ENCODE measurements at regions not wholly inside any gene's neighbourhood (a gene's known extent, or its start where the extent isn't known, plus 50 kb on each side); places are given as distances from the start of the nearest gene placed in this dataset.
A peak's percentile ranks its signal among the peaks of the same experiment; 100 is the strongest.

DNA sequence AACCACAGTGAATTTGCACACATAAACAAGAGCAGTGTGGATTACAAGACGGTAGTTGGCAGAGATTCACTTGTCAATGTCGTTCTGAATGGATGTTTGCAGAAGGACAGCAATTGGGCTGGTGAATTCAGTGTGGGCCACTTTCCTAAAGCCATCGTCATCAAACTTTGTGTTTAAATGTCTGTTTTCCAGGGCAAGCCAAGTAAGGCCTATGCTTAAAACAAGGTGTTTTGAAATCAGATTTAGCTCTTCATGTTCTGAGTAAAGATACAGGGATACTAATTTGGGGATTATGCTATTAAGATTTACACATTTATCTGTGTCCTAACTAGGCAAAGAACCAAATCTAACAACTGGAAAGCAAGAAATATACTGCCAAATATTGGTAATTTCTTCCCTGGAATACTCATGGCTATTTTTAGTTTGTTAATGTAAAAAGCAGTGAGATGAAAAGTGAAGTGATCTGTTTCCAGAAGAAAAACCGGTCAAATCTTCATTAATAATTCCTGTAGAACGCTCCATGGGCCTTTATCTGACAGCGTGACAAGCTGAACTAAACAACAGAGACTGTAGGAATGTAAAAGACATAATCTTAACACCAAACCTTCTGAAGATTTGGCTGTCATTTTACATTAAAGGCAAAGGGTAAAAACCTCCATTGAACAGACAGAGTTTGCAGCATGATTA lies 175.7 kb downstream of the ICOS start:
- no peak overlapping the region for H3K27ac ChIP-seq

GRCh38 chr2:204114295-204115136 lies 178.0 kb downstream of the ICOS start:
- no peak overlapping the region for H3K4me3 ChIP-seq
- no peak for DNase-seq (ENCODE audit: low spot score)
- TF ChIP-seq, protein P1, sequence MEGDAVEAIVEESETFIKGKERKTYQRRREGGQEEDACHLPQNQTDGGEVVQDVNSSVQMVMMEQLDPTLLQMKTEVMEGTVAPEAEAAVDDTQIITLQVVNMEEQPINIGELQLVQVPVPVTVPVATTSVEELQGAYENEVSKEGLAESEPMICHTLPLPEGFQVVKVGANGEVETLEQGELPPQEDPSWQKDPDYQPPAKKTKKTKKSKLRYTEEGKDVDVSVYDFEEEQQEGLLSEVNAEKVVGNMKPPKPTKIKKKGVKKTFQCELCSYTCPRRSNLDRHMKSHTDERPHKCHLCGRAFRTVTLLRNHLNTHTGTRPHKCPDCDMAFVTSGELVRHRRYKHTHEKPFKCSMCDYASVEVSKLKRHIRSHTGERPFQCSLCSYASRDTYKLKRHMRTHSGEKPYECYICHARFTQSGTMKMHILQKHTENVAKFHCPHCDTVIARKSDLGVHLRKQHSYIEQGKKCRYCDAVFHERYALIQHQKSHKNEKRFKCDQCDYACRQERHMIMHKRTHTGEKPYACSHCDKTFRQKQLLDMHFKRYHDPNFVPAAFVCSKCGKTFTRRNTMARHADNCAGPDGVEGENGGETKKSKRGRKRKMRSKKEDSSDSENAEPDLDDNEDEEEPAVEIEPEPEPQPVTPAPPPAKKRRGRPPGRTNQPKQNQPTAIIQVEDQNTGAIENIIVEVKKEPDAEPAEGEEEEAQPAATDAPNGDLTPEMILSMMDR (IDR thresholded peaks at IDR 0.05): no peak
- no peak overlapping the region for H3K27ac ChIP-seq

More for the DNA sequence above, 175.7 kb downstream of the ICOS start:
- H3K4me3 ChIP-seq: no peak overlapping the region
- TF ChIP-seq, protein P1 (IDR thresholded peaks at IDR 0.05): no peak
- DNase-seq (ENCODE audit: low spot score): no peak

DNA sequence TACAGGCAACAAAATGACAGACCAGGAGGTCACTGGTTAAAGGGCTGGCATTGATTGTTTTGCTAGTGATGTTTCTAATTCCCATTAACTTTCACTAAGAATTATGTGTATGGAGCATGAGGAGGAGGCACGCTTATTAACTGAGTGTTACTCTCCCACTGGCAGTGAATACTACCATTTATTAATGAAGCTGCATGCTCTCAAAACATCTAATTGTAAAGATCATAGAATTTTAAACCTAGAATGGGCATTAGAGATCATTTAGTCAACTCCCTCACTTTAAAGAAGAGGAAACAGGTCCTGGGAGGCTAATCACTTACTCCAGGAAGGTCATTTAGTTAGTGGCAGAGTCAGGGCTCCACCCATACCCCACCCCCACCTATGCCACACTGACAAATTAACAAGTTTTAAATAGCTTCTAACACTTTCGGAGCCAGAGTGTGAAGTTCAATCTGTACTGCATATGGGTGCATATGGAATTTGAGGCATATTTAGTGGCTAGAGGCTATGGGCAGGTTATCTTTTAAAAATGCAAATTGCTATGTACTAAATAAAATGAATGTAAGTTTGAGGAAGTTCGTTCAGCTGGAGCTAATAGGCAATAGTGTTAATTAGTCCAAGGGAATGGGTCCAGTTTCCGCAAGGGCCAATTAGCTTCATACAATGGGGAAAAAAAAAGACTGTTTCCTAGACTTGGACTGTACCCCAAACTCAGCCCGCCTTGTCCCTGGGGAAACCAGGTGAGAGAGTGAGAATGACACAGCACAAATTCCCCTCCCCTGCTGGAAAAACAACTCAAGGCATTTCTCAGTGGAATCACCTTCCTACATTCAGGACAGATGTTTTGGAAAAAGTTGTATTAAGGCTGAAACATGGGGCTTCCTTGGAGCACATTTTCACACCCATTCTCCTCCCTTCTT lies 178.8 kb downstream of the ICOS start:
- DNase-seq (ENCODE audit: low spot score): no peak
- Histone ChIP-seq H3K4me3 (no peak overlapping the region), H3K27ac (peak overlapping the region in 1 of 2 donors; percentile 3)
- TF ChIP-seq, protein P1 (IDR thresholded peaks at IDR 0.05): no peak

GRCh38 chr2:204116159-204116792 lies 179.7 kb downstream of the ICOS start:
- TF ChIP-seq, protein P1 (IDR thresholded peaks at IDR 0.05): no peak
- Histone ChIP-seq H3K27ac (peak overlapping the region in 1 of 2 donors; percentile 40), H3K4me3 (peak overlapping the region; percentile 11)
- DNase-seq (ENCODE audit: low spot score): no peak

DNA sequence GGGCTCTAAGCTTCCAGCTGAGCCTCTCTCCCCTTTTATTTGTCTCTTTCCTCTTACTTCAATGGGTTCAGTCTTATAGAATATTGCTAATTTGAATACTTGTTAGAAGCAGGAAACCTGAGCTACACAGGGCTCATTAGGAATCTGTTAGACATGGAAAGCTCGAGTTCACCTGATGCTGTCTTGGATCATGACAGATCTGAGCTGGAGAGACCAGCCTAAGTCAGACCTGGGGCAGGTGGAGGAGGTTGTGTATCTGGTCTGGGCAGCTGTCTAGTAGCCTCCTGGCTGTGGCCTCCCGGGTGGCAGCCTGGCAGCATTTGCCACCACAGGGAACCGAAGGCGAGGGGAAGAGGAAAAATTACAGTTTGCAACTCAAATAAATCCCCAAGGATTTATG lies 185.9 kb downstream of the ICOS start:
- TF ChIP-seq, protein P1 (IDR thresholded peaks at IDR 0.05): no peak
- Histone ChIP-seq H3K27ac (no peak overlapping the region), H3K4me3 (no peak overlapping the region)
- no peak for DNase-seq (ENCODE audit: low spot score)

DNA sequence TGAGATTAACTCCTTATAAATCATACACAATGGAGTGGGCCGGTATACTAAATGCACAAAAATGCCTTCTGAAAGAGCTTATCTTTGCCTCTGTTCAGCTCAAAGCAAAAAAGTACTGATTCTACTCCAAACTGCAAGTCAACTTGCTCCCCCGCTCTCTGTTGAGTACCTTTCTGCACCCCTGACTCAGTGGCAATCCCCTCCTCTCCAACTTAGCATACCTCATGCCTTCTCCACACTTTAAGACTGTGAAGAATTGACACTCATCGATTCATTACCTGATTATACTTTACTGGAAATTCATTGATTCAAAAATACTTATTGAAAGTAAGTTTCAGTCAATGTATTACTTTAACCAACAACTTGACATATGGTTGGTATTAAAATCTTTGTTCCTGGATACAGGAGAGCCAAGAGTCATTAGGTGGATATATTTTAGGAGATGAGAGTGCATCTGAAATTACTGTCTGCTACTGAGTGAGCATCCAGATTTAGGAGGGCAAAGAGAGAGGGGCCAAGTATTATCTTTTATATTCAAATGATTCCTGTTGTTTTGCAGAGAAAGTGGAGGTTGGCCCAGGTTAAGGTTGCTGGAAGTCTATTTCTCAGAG lies 187.7 kb downstream of the ICOS start:
- TF ChIP-seq, protein P1 (IDR thresholded peaks at IDR 0.05): no peak
- no peak overlapping the region for H3K27ac ChIP-seq
- no peak overlapping the region for H3K4me3 ChIP-seq
- DNase-seq (ENCODE audit: low spot score): no peak
